WTC11 (cell line): ENCODE measurements at regions not wholly inside any gene's neighbourhood (a gene's known extent, or its start where the extent isn't known, plus 50 kb on each side); places are given as distances from the start of the nearest gene placed in this dataset.

Experiments used
- ATAC-seq: fragments of 200-7000 bp; cut with Tn5 transposase; 2 replicates; pipeline ENCODE4 v1.10.0; 2021; ENCODE audit warnings: mild to moderate bottlenecking, moderate library complexity
- CTCF ChIA-PET: fragments of 300-600 bp; sonication (Branson Sonifier 250); formaldehyde crosslinking; loops from one replicate; lab custom pipeline; 2021; ENCODE audit warnings: antibody characterized with exemption; lab: Charles Lee
- POLR2A ChIA-PET: fragments of 350-600 bp; sonication (Branson Sonifier 250); formaldehyde crosslinking; loops from one replicate; lab custom pipeline; 2021; ENCODE audit warnings: antibody characterized with exemption; lab: Charles Lee
- DNase-seq: peaks from one replicate; pipeline ENCODE4 v3.0.0; 2021; ENCODE audit warnings: low spot score
- H3K27ac Mint-ChIP-seq: 2 replicates; pipeline ENCODE4 v1.8.0; 2021; ENCODE audit warnings: mixed read lengths
- H3K27me3 Mint-ChIP-seq: 2 replicates; pipeline ENCODE4 v1.8.0; 2021; ENCODE audit warnings: low read depth, mild to moderate bottlenecking, moderate library complexity, mixed read lengths
- H3K36me3 Mint-ChIP-seq: 2 replicates; pipeline ENCODE4 v1.8.0; 2021; ENCODE audit warnings: mixed read lengths
- H3K4me1 Mint-ChIP-seq: 2 replicates; pipeline ENCODE4 v1.8.0; 2022; ENCODE audit warnings: mixed read lengths
- H3K4me3 Mint-ChIP-seq: 2 replicates; pipeline ENCODE4 v1.8.0; 2021; ENCODE audit warnings: mild to moderate bottlenecking, moderate library complexity, mixed read lengths
- H3K9me3 Mint-ChIP-seq: 2 replicates; pipeline ENCODE4 v1.8.0; 2021; ENCODE audit warnings: mixed read lengths
- CREB1 ChIP-seq: sonication (generic); formaldehyde crosslinking; IDR thresholded peaks from 2 replicates; pipeline ENCODE4 v1.8.0; 2023; ENCODE audit warnings: mild to moderate bottlenecking, missing genetic modification reagents
- FOXJ3 ChIP-seq: sonication (generic); formaldehyde crosslinking; IDR thresholded peaks from 2 replicates; pipeline ENCODE4 v1.9.0; 2021; ENCODE audit warnings: missing genetic modification reagents, mild to moderate bottlenecking, borderline replicate concordance
- FOXK1 ChIP-seq: sonication (generic); formaldehyde crosslinking; IDR thresholded peaks from 2 replicates; pipeline ENCODE4 v1.8.0; 2022; ENCODE audit warnings: mild to moderate bottlenecking, moderate library complexity, missing genetic modification reagents
- GRHL2 ChIP-seq: fragments of 250-450 bp; sonication (Bioruptor Pico); IDR thresholded peaks from 2 replicates; pipeline ENCODE4 v1.8.0; 2022; ENCODE audit warnings: mild to moderate bottlenecking, moderate library complexity; ENCODE audit not compliant: insufficient replicate concordance, severe bottlenecking
- HMGA2 ChIP-seq: fragments of 250-450 bp; sonication (Bioruptor Pico); IDR thresholded peaks from 2 replicates; pipeline ENCODE4 v1.4.0; 2021; ENCODE audit warnings: mild to moderate bottlenecking, moderate library complexity
- JUN ChIP-seq: sonication (generic); formaldehyde crosslinking; IDR thresholded peaks from 2 replicates; pipeline ENCODE4 v1.8.0; 2023; ENCODE audit warnings: mild to moderate bottlenecking, missing genetic modification reagents
- MAX ChIP-seq: sonication (generic); formaldehyde crosslinking; IDR thresholded peaks from 2 replicates; pipeline ENCODE4 v1.8.0; 2022; ENCODE audit warnings: mild to moderate bottlenecking, missing genetic modification reagents
- MLX ChIP-seq: sonication (generic); formaldehyde crosslinking; IDR thresholded peaks from 2 replicates; pipeline ENCODE4 v1.8.1; 2023; ENCODE audit warnings: mild to moderate bottlenecking, missing genetic modification reagents, moderate library complexity
- NFYB ChIP-seq: sonication (generic); formaldehyde crosslinking; conservative IDR thresholded peaks from 2 replicates; pipeline ENCODE4 v1.8.0; 2022; ENCODE audit warnings: low read depth, missing genetic modification reagents
- PRRX2 ChIP-seq: fragments of 250-450 bp; sonication (Bioruptor Pico); IDR thresholded peaks from 2 replicates; pipeline ENCODE4 v1.8.0; 2021; ENCODE audit warnings: mild to moderate bottlenecking
- SMAD3 ChIP-seq: sonication (generic); formaldehyde crosslinking; IDR thresholded peaks from 2 replicates; pipeline ENCODE4 v1.8.0; 2022; ENCODE audit warnings: missing genetic modification reagents, mild to moderate bottlenecking, borderline replicate concordance
- SOX15 ChIP-seq: fragments of 250-450 bp; sonication (Bioruptor Pico); IDR thresholded peaks from 2 replicates; pipeline ENCODE4 v1.9.0; 2021; ENCODE audit warnings: mild to moderate bottlenecking
- STAT6 ChIP-seq: sonication (generic); formaldehyde crosslinking; conservative IDR thresholded peaks from 2 replicates; pipeline ENCODE4 v1.8.1; 2023; ENCODE audit warnings: mild to moderate bottlenecking, low read depth, missing genetic modification reagents, moderate library complexity
- ZNF138 ChIP-seq: sonication (generic); formaldehyde crosslinking; conservative IDR thresholded peaks from 2 replicates; pipeline ENCODE4 v1.8.1; 2022; ENCODE audit warnings: mild to moderate bottlenecking, moderate library complexity, missing genetic modification reagents
- ZNF263 ChIP-seq: sonication (generic); formaldehyde crosslinking; IDR thresholded peaks from 2 replicates; pipeline ENCODE4 v1.8.1; 2022; ENCODE audit warnings: low read depth, mild to moderate bottlenecking, moderate library complexity, missing genetic modification reagents
- ZNF512 ChIP-seq: sonication (generic); formaldehyde crosslinking; IDR thresholded peaks from 2 replicates; pipeline ENCODE4 v1.8.1; 2022; ENCODE audit warnings: missing genetic modification reagents, borderline replicate concordance
- TF ChIP-seq, protein P1 (sequence below): fragments of 200-600 bp; IDR thresholded peaks from 2 replicates; pipeline ENCODE4 v1.8.0; 2022; ENCODE audit warnings: antibody characterized with exemption
- TF ChIP-seq, protein P2 (sequence below): sonication (generic); formaldehyde crosslinking; IDR thresholded peaks from 2 replicates; pipeline ENCODE4 v1.8.1; 2023; ENCODE audit warnings: mild to moderate bottlenecking, moderate library complexity, missing genetic modification reagents
- TF ChIP-seq, protein P3 (sequence below): sonication (generic); formaldehyde crosslinking; conservative IDR thresholded peaks from 2 replicates; pipeline ENCODE4 v1.8.1; 2022; ENCODE audit warnings: mild to moderate bottlenecking, missing genetic modification reagents
- TF ChIP-seq, protein P4 (sequence below): fragments of 250-450 bp; sonication (Bioruptor Pico); IDR thresholded peaks from 2 replicates; pipeline ENCODE4 v2.1.2; 2022; ENCODE audit warnings: mild to moderate bottlenecking, moderate library complexity

DNA sequence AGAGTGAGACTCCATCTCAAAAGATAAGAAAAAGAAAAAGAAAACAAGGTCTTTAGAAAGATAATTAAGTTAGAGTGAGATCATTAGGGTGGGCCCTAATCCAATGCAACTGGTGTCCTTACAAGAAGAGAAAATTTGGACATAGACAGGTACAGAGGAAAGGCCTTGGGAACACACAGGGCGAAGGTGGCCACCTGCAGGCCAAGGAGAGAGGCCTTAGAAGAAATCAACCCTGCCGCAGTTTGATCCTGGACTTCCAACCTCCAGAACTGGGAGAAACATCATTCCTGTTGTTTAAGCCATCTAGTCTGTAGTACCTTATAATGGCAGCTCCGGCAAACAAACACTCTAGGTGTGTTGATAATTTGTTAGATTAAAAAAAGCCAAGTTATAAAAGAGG lies 491.9 kb downstream of the MED13L start:
- Mint-ChIP-seq H3K27me3 (no peaks in the 10 kb centered on the region), H3K27ac (no peak overlapping the region), H3K9me3 (peaks cover 15% of the 10 kb centered on the region), H3K36me3 (no peaks in the 10 kb centered on the region), H3K4me3 (no peak overlapping the region), H3K4me1 (no peaks in the 10 kb centered on the region)
- no peak for TF ChIP-seq MLX
- TF ChIP-seq STAT6 (CRISPR knock-in tag) = no peak
- no peak for TF ChIP-seq SMAD3 (CRISPR knock-in tag)
- no peak for TF ChIP-seq JUN (CRISPR knock-in tag)
- TF ChIP-seq, protein P1, sequence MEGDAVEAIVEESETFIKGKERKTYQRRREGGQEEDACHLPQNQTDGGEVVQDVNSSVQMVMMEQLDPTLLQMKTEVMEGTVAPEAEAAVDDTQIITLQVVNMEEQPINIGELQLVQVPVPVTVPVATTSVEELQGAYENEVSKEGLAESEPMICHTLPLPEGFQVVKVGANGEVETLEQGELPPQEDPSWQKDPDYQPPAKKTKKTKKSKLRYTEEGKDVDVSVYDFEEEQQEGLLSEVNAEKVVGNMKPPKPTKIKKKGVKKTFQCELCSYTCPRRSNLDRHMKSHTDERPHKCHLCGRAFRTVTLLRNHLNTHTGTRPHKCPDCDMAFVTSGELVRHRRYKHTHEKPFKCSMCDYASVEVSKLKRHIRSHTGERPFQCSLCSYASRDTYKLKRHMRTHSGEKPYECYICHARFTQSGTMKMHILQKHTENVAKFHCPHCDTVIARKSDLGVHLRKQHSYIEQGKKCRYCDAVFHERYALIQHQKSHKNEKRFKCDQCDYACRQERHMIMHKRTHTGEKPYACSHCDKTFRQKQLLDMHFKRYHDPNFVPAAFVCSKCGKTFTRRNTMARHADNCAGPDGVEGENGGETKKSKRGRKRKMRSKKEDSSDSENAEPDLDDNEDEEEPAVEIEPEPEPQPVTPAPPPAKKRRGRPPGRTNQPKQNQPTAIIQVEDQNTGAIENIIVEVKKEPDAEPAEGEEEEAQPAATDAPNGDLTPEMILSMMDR = no peak
- TF ChIP-seq MAX (CRISPR knock-in tag) = no peak
- TF ChIP-seq PRRX2 (CRISPR knock-in tag) = no peak
- TF ChIP-seq, protein P2, sequence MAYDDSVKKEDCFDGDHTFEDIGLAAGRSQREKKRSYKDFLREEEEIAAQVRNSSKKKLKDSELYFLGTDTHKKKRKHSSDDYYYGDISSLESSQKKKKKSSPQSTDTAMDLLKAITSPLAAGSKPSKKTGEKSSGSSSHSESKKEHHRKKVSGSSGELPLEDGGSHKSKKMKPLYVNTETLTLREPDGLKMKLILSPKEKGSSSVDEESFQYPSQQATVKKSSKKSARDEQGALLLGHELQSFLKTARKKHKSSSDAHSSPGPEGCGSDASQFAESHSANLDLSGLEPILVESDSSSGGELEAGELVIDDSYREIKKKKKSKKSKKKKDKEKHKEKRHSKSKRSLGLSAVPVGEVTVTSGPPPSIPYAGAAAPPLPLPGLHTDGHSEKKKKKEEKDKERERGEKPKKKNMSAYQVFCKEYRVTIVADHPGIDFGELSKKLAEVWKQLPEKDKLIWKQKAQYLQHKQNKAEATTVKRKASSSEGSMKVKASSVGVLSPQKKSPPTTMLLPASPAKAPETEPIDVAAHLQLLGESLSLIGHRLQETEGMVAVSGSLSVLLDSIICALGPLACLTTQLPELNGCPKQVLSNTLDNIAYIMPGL (CRISPR knock-in tag) = no peak
- no peak for TF ChIP-seq HMGA2 (CRISPR knock-in tag)
- no peak for TF ChIP-seq ZNF263
- no peak for TF ChIP-seq FOXK1 (CRISPR knock-in tag)
- no peak for TF ChIP-seq FOXJ3 (CRISPR knock-in tag)
- no peak for TF ChIP-seq GRHL2 (CRISPR knock-in tag)
- TF ChIP-seq, protein P3, sequence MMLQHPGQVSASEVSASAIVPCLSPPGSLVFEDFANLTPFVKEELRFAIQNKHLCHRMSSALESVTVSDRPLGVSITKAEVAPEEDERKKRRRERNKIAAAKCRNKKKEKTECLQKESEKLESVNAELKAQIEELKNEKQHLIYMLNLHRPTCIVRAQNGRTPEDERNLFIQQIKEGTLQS (CRISPR knock-in tag) = no peak
- TF ChIP-seq CREB1 (CRISPR knock-in tag) = no peak
- ChIA-PET CTCF (no interaction called here), POLR2A (no interaction called here)
- ATAC-seq (no peak), DNase-seq (peak; percentile 13)

DNA sequence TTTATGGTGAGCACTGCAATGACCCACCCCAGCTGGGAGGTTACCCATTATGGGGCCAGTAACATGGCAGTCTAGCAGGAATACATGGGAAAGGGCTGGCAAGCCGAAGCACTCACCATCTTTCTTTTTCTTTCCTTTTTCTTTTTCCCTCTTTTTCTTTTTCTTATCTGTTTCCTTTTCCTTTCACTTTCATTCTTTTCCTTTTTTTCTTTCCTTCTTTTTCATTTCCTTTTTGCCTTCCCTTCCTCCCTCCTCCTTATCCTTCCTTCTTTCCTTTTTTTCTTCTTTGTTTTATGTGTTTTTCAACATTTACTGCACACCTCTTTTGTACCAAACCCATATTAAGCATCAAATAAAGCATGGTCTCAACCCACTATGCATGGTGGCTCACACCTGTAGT lies 501.1 kb downstream of the MED13L start:
- Mint-ChIP-seq H3K27ac (no peak overlapping the region), H3K4me1 (no peaks in the 10 kb centered on the region), H3K36me3 (no peaks in the 10 kb centered on the region), H3K9me3 (peaks cover 18% of the 10 kb centered on the region), H3K27me3 (no peaks in the 10 kb centered on the region), H3K4me3 (no peak overlapping the region)
- POLR2A ChIA-PET = interaction anchor here (0.6 kb wide), 1 partner anchor 296 kb away, joined by 7 read pairs; no protein-coding TSS in a partner anchor
- peak; percentile 58; the same call in 1 of the 2 replicates for TF ChIP-seq ZNF512 (CRISPR knock-in tag)
- TF ChIP-seq ZNF138 = no peak
- no peak for TF ChIP-seq NFYB (CRISPR knock-in tag)
- no peak for TF ChIP-seq SOX15 (CRISPR knock-in tag)
- TF ChIP-seq, protein P4, sequence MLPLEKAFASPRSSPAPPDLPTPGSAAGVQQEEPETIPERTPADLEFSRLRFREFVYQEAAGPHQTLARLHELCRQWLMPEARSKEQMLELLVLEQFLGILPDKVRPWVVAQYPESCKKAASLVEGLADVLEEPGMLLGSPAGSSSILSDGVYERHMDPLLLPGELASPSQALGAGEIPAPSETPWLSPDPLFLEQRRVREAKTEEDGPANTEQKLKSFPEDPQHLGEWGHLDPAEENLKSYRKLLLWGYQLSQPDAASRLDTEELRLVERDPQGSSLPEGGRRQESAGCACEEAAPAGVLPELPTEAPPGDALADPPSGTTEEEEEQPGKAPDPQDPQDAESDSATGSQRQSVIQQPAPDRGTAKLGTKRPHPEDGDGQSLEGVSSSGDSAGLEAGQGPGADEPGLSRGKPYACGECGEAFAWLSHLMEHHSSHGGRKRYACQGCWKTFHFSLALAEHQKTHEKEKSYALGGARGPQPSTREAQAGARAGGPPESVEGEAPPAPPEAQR (CRISPR knock-in tag) = no peak
- CTCF ChIA-PET = no interaction called here
- ATAC-seq = no peak
- DNase-seq = no peak
